H1 (cell line): ENCODE measurements at regions not wholly inside any gene's neighbourhood (a gene's known extent, or its start where the extent isn't known, plus 50 kb on each side); places are given as distances from the start of the nearest gene placed in this dataset.

Experiments used
- CTCF ChIA-PET: fragments of 300-600 bp; sonication (Branson Sonifier 250); formaldehyde crosslinking; loops from one replicate; lab custom pipeline; 2021; ENCODE audit not compliant: partially characterized antibody; lab: Charles Lee
- POLR2A ChIA-PET: fragments of 300-600 bp; sonication (Branson Sonifier 250); formaldehyde crosslinking; loops from one replicate; lab custom pipeline; 2021; ENCODE audit warnings: inconsistent platforms; ENCODE audit not compliant: partially characterized antibody; lab: Charles Lee
- DNase-seq, 2 experiments: peaks; one replicate each; pipeline versions ENCODE4 v3.0.0 to v3.0.0-alpha.2; 2010 to 2022; ENCODE audit warnings: low spot score in 2 of 2, low read depth in 1 of 2, mixed read lengths in 1 of 2
- FAIRE-seq: peaks from 2 replicates; lab custom pipeline; 2011; peaks lifted over from hg19 to GRCh38; lab: Jason Lieb, UNC
- H2AFZ ChIP-seq: 2 replicates; pipeline ENCODE4 v1.8.1; 2012; ENCODE audit warnings: low read length, inconsistent platforms
- H2AK5ac ChIP-seq: 2 replicates; pipeline ENCODE4 v1.6.1; 2013; ENCODE audit warnings: low read depth, low read length
- H2BK120ac ChIP-seq: replicated peaks from 2 replicates; pipeline ENCODE3; 2013; ENCODE audit warnings: low read depth, low read length, inconsistent platforms
- H2BK12ac ChIP-seq: 2 replicates; pipeline ENCODE4 v1.6.1; 2013; ENCODE audit warnings: low read depth, low read length
- H2BK15ac ChIP-seq: 2 replicates; pipeline ENCODE4 v1.6.1; 2013; ENCODE audit warnings: low read length
- H2BK20ac ChIP-seq: 2 replicates; pipeline ENCODE4 v1.6.1; 2013; ENCODE audit warnings: low read length
- H2BK5ac ChIP-seq: 2 replicates; pipeline ENCODE4 v1.6.1; 2013; ENCODE audit warnings: low read depth, low read length
- H3K14ac ChIP-seq: 2 replicates; pipeline ENCODE4 v1.6.1; 2013; ENCODE audit warnings: inconsistent platforms; ENCODE audit not compliant: insufficient read length
- H3K18ac ChIP-seq: 2 replicates; pipeline ENCODE4 v1.6.1; 2013; ENCODE audit warnings: low read length; ENCODE audit errors: extremely low read depth
- H3K23ac ChIP-seq: 2 replicates; pipeline ENCODE4 v1.6.1; 2013; ENCODE audit warnings: inconsistent platforms; ENCODE audit not compliant: insufficient read length
- H3K23me2 ChIP-seq: 2 replicates; pipeline ENCODE4 v1.6.1; 2013; ENCODE audit warnings: low read depth, low read length
- H3K27ac ChIP-seq: 2 replicates; pipeline ENCODE4 v1.6.1; 2011; ENCODE audit warnings: low read depth, low read length, inconsistent platforms
- H3K27me3 ChIP-seq, 4 experiments: replicated peaks in 1 of 4; 1 replicate in 1 of 4; 2 replicates in 3 of 4; pipeline versions ENCODE4 v1.6.1 to v1.8.1; 2011 to 2013; ENCODE audit warnings: low read length in 3 of 4, mild to moderate bottlenecking in 3 of 4, inconsistent platforms in 2 of 4, mixed read lengths in 2 of 4, moderate library complexity in 1 of 4; ENCODE audit not compliant: control insufficient read depth in 3 of 4, insufficient read depth in 3 of 4; ENCODE audit errors: extremely low read depth in 1 of 4
- H3K36me3 ChIP-seq, 4 experiments: 2 replicates each; pipeline versions ENCODE4 v1.6.1 to v1.8.1; 2011 to 2013; ENCODE audit warnings: mild to moderate bottlenecking in 4 of 4, low read length in 3 of 4, moderate library complexity in 2 of 4, control low read depth in 1 of 4, inconsistent platforms in 1 of 4; ENCODE audit not compliant: insufficient read depth in 4 of 4, control insufficient read depth in 2 of 4
- H3K4ac ChIP-seq: replicated peaks from 2 replicates; pipeline ENCODE3; 2013; ENCODE audit warnings: low read length, low read depth, mixed read lengths, inconsistent platforms; ENCODE audit not compliant: insufficient read length
- H3K4me1 ChIP-seq, 4 experiments: replicated peaks in 1 of 4; 1 replicate in 1 of 4; 2 replicates in 3 of 4; pipeline versions ENCODE4 v1.6.1 to v1.8.1; 2011 to 2013; ENCODE audit warnings: low read length in 3 of 4, inconsistent platforms in 2 of 4, mixed read lengths in 1 of 4; ENCODE audit not compliant: insufficient read depth in 4 of 4, control insufficient read depth in 3 of 4
- H3K4me2 ChIP-seq, 2 experiments: 2 replicates each; pipeline versions ENCODE4 v1.6.1 to v1.8.1; 2011 to 2013; ENCODE audit warnings: low read depth in 2 of 2, low read length in 2 of 2, control low read depth in 1 of 2, inconsistent platforms in 1 of 2, mild to moderate bottlenecking in 1 of 2; ENCODE audit not compliant: insufficient read depth in 1 of 2
- H3K4me3 ChIP-seq, 4 experiments: fragments of 200-600, 300-600 bp in 1 of 4; sonication (generic), shearing (Covaris generic), sonication (Bioruptor Twin) in 1 of 4; 2 replicates each; pipeline versions ENCODE4 v1.5.1 to v1.8.1; 2011 to 2016; ENCODE audit warnings: low read length in 4 of 4, low read depth in 3 of 4, control low read depth in 2 of 4, inconsistent platforms in 2 of 4, mild to moderate bottlenecking in 2 of 4, mixed read lengths in 1 of 4, moderate library complexity in 1 of 4; ENCODE audit not compliant: insufficient read depth in 2 of 4; ENCODE audit errors: extremely low read depth in 1 of 4
- H3K56ac ChIP-seq: replicated peaks from 2 replicates; pipeline ENCODE3; 2013; ENCODE audit warnings: low read depth, mild to moderate bottlenecking, mixed read lengths, low read length, inconsistent platforms; ENCODE audit not compliant: insufficient read length
- H3K79me1 ChIP-seq: 2 replicates; pipeline ENCODE4 v1.6.1; 2013; ENCODE audit warnings: low read depth, low read length, control low read depth
- H3K79me2 ChIP-seq, 2 experiments: 2 replicates each; pipeline versions ENCODE4 v1.6.1 to v1.8.1; 2012 to 2013; ENCODE audit warnings: low read length in 2 of 2, mild to moderate bottlenecking in 2 of 2, inconsistent platforms in 1 of 2; ENCODE audit not compliant: insufficient read depth in 2 of 2, control insufficient read depth in 1 of 2
- H3K9ac ChIP-seq, 4 experiments: replicated peaks in 1 of 4; 1 replicate in 1 of 4; 2 replicates in 3 of 4; pipeline versions ENCODE4 v1.6.1 to v1.8.1; 2011 to 2013; ENCODE audit warnings: low read depth in 3 of 4, low read length in 3 of 4, control low read depth in 2 of 4, mild to moderate bottlenecking in 2 of 4, moderate library complexity in 2 of 4, inconsistent platforms in 1 of 4; ENCODE audit errors: extremely low read depth in 1 of 4
- H3K9me3 ChIP-seq, 2 experiments: 2 replicates each; pipeline versions ENCODE4 v1.6.1 to v1.8.1; 2012 to 2013; ENCODE audit warnings: mild to moderate bottlenecking in 2 of 2, moderate library complexity in 2 of 2, control low read depth in 1 of 2, inconsistent platforms in 1 of 2, low read depth in 1 of 2, low read length in 1 of 2, mixed read lengths in 1 of 2; ENCODE audit not compliant: insufficient read depth in 2 of 2
- H4K20me1 ChIP-seq, 2 experiments: replicated peaks in 1 of 2; 2 replicates each; pipeline versions ENCODE3 to v1.8.1; 2011 to 2013; ENCODE audit warnings: inconsistent platforms in 2 of 2, low read length in 2 of 2, mild to moderate bottlenecking in 1 of 2; ENCODE audit not compliant: insufficient read depth in 2 of 2, control insufficient read depth in 1 of 2
- H4K5ac ChIP-seq: 2 replicates; pipeline ENCODE4 v1.6.1; 2013; ENCODE audit warnings: low read length, low read depth, mixed read lengths, inconsistent platforms; ENCODE audit not compliant: insufficient read length
- H4K8ac ChIP-seq: 2 replicates; pipeline ENCODE4 v1.8.0; 2013; ENCODE audit warnings: mild to moderate bottlenecking, moderate library complexity, low read length, inconsistent platforms; ENCODE audit not compliant: insufficient read depth; ENCODE audit errors: extremely low read depth
- H4K91ac ChIP-seq: replicated peaks from 2 replicates; pipeline ENCODE3; 2013; ENCODE audit warnings: low read length, mixed read lengths, inconsistent platforms; ENCODE audit not compliant: insufficient read length
- ASH2L ChIP-seq: fragments of 200-600, 300-600 bp; sonication (generic); IDR thresholded peaks from one replicate; pipeline ENCODE4 v1.7.1; 2017; ENCODE audit warnings: low read length
- ATF2 ChIP-seq: IDR thresholded peaks from 2 replicates; pipeline ENCODE4 v1.6.1; 2012; ENCODE audit warnings: low read length, inconsistent platforms
- CEBPB ChIP-seq: IDR thresholded peaks from 2 replicates; pipeline ENCODE4 v1.6.1; 2012; ENCODE audit warnings: low read depth, low read length
- SP1 ChIP-seq: IDR thresholded peaks from 2 replicates; pipeline ENCODE4 v1.6.1; 2011; ENCODE audit warnings: low read depth, low read length

- Histone ChIP-seq H3K4me3 (no peak overlapping the region), H3K9ac (no peak overlapping the region), H3K23ac (no peak overlapping the region), H3K56ac (no peak overlapping the region), H2BK15ac (no peak overlapping the region), H3K27me3 (no peaks in the 10 kb centered on the region), H3K23me2 (no peaks in the 10 kb centered on the region), H3K4ac (no peak overlapping the region), H3K36me3 (no peaks in the 10 kb centered on the region), H4K20me1 (peaks cover 0 to 1% of the 10 kb centered on the region in 2 experiments), H2AK5ac (no peak overlapping the region), H3K9me3 (no peaks in the 10 kb centered on the region), H3K4me2 (no peak overlapping the region), H3K18ac (no peak overlapping the region), H2BK20ac (no peak overlapping the region), H2BK120ac (no peak overlapping the region), H3K27ac (no peak overlapping the region), H4K5ac (no peak overlapping the region), H3K79me1 (no peaks in the 10 kb centered on the region), H4K8ac (no peak overlapping the region), H3K14ac (no peak overlapping the region), H2BK12ac (no peak overlapping the region), H2BK5ac (no peak overlapping the region), H3K4me1 (no peaks in the 10 kb centered on the region), H2AFZ (no peak overlapping the region), H4K91ac (no peak overlapping the region), H3K79me2 (no peaks in the 10 kb centered on the region)
- CTCF ChIA-PET, result no interaction called here
- FAIRE-seq (no peak), DNase-seq (no peak)
- TF ChIP-seq CEBPB (peak; percentile 30; the same call in 1 of the 2 replicates), SP1 (no peak), ATF2 (no peak), ASH2L (no peak)
- POLR2A ChIA-PET, result no interaction called here
Observed at GRCh38 chr5:144876990-144877389, 706.3 kb downstream of the KCTD16 start.
